ENCODE measurements at regions not wholly inside any gene's neighbourhood (a gene's known extent, or its start where the extent isn't known, plus 50 kb on each side); places are given as distances from the start of the nearest gene placed in this dataset.

- Histone ChIP-seq H3K9me3 (replicated peaks) (no peaks in the 10 kb centered on the region), H3K27me3 (ENCODE audit: low read depth) (no peaks in the 10 kb centered on the region), H3K27ac (replicated peaks) (no peak overlapping the region), H3K4me1 (no peaks in the 10 kb centered on the region), H3K4me3 (no peak overlapping the region), H3K36me3 (no peaks in the 10 kb centered on the region)
- intact Hi-C loops (cut with micrococcal nuclease), result no loop called here
- no peak for DNase-seq
- TF ChIP-seq CTCF (IDR thresholded peaks at IDR 0.05; ENCODE audit: borderline replicate concordance), result no peak
Observed at GRCh38 chr1:187862506-187862905, 1033.8 kb downstream of the PLA2G4A start.

GRCh38 chr1:187870552-187870951 lies 1041.8 kb downstream of the PLA2G4A start:
- no peaks in the 10 kb centered on the region for H3K27me3 ChIP-seq (ENCODE audit: low read depth)
- H3K9me3 ChIP-seq (replicated peaks), result peaks cover 2% of the 10 kb centered on the region
- no peaks in the 10 kb centered on the region for H3K4me1 ChIP-seq
- DNase-seq, result no peak
- H3K36me3 ChIP-seq, result no peaks in the 10 kb centered on the region
- H3K4me3 ChIP-seq, result no peak overlapping the region
- TF ChIP-seq CTCF (IDR thresholded peaks at IDR 0.05; ENCODE audit: borderline replicate concordance), result no peak
- intact Hi-C loops (cut with micrococcal nuclease), result no loop called here
- no peak overlapping the region for H3K27ac ChIP-seq (replicated peaks)

- no peak for DNase-seq
- no peaks in the 10 kb centered on the region for H3K4me1 ChIP-seq
- no peaks in the 10 kb centered on the region for H3K27me3 ChIP-seq (ENCODE audit: low read depth)
- H3K36me3 ChIP-seq, result no peaks in the 10 kb centered on the region
- intact Hi-C loops (cut with micrococcal nuclease), result no loop called here
- no peak overlapping the region for H3K4me3 ChIP-seq
- TF ChIP-seq CTCF (IDR thresholded peaks at IDR 0.05; ENCODE audit: borderline replicate concordance), result no peak
- H3K27ac ChIP-seq (replicated peaks), result no peak overlapping the region
- peaks cover 2% of the 10 kb centered on the region for H3K9me3 ChIP-seq (replicated peaks)
Observed at GRCh38 chr1:187871177-187871845, 1042.6 kb downstream of the PLA2G4A start.

- no peaks in the 10 kb centered on the region for H3K27me3 ChIP-seq (ENCODE audit: low read depth)
- H3K4me1 ChIP-seq, result no peaks in the 10 kb centered on the region
- peaks cover 2% of the 10 kb centered on the region for H3K9me3 ChIP-seq (replicated peaks)
- intact Hi-C loops (cut with micrococcal nuclease), result no loop called here
- TF ChIP-seq CTCF (IDR thresholded peaks at IDR 0.05; ENCODE audit: borderline replicate concordance), result no peak
- DNase-seq, result no peak
- H3K4me3 ChIP-seq, result no peak overlapping the region
- H3K27ac ChIP-seq (replicated peaks), result no peak overlapping the region
- no peaks in the 10 kb centered on the region for H3K36me3 ChIP-seq
Observed at GRCh38 chr1:187872550-187872949, 1043.8 kb downstream of the PLA2G4A start.

GRCh38 chr1:187873126-187873525 lies 1044.4 kb downstream of the PLA2G4A start:
- Histone ChIP-seq H3K27me3 (ENCODE audit: low read depth) (no peaks in the 10 kb centered on the region), H3K36me3 (no peaks in the 10 kb centered on the region), H3K9me3 (replicated peaks) (peaks cover 2% of the 10 kb centered on the region), H3K27ac (replicated peaks) (no peak overlapping the region), H3K4me3 (no peak overlapping the region), H3K4me1 (no peaks in the 10 kb centered on the region)
- no peak for TF ChIP-seq CTCF (IDR thresholded peaks at IDR 0.05; ENCODE audit: borderline replicate concordance)
- intact Hi-C loops (cut with micrococcal nuclease), result no loop called here
- no peak for DNase-seq
